A549 (cell line): ENCODE measurements at regions not wholly inside any gene's neighbourhood (a gene's known extent, or its start where the extent isn't known, plus 50 kb on each side); places are given as distances from the start of the nearest gene placed in this dataset.

Source experiments
- ATAC-seq, 2 experiments: fragments of 200-7000 bp in 1 of 2; fragments of >200 bp in 1 of 2; cut with Nextera tagmentation in 1 of 2; cut with Tn5 transposase in 1 of 2; 3 replicates each; pipeline versions ENCODE4 v1.8.0 to v1.9.1; 2018 to 2020; ENCODE audit warnings: mild to moderate bottlenecking in 1 of 2, moderate library complexity in 1 of 2
- CTCF ChIA-PET: fragments of 300-600 bp; sonication (Branson Sonifier 250); formaldehyde crosslinking; extraction: SDS; loops from one replicate; lab custom pipeline; 2021; ENCODE audit warnings: antibody characterized with exemption, inconsistent platforms; lab: Yijun Ruan, JAX
- POLR2A ChIA-PET: fragments of 350-600 bp; formaldehyde crosslinking; extraction: SDS; loops from one replicate; lab custom pipeline; 2021; ENCODE audit warnings: antibody characterized with exemption, inconsistent platforms; lab: Yijun Ruan, JAX
- DNase-seq, 2 experiments: peaks; one replicate each; pipeline versions ENCODE4 v3.0.0 to v3.0.0-alpha.2; 2011 to 2016; ENCODE audit warnings: low read depth in 1 of 2, low spot score in 1 of 2
- FAIRE-seq: peaks from 2 replicates; lab custom pipeline; 2011; peaks lifted over from hg19 to GRCh38; lab: Jason Lieb, UNC
- H3K27ac ChIP-seq, 2 experiments: fragments of >200 bp; sonication (Bioruptor Twin); formaldehyde crosslinking; 3 replicates each; pipeline ENCODE4 v1.5.1; 2016 to 2017
- H3K4me1 ChIP-seq: fragments of >200 bp; sonication (Bioruptor Twin); formaldehyde crosslinking; 3 replicates; pipeline ENCODE4 v1.6.1; 2016
- H3K4me2 ChIP-seq: fragments of >200 bp; sonication (Bioruptor Twin); formaldehyde crosslinking; 3 replicates; pipeline ENCODE4 v1.6.1; 2016
- H3K4me3 ChIP-seq: fragments of >200 bp; sonication (Bioruptor Twin); formaldehyde crosslinking; 3 replicates; pipeline ENCODE4 v1.5.1; 2016
- H3K9me3 ChIP-seq: fragments of >200 bp; sonication (Bioruptor Twin); formaldehyde crosslinking; 3 replicates; pipeline ENCODE4 v1.6.1; 2016
- BCL3 ChIP-seq: fragments of >200 bp; sonication (Bioruptor Twin); formaldehyde crosslinking; IDR thresholded peaks from 3 replicates; pipeline ENCODE4 v1.6.1; 2016
- CBX8 ChIP-seq: fragments of 200-600 bp; sonication (generic); IDR thresholded peaks from 2 replicates; pipeline ENCODE4 v1.6.1; 2016
- CHD2 ChIP-seq: fragments of 150-350 bp; IDR thresholded peaks from 2 replicates; pipeline ENCODE4 v1.6.1; 2014; ENCODE audit warnings: low read length; ENCODE audit not compliant: partially characterized antibody
- CHD4 ChIP-seq: fragments of 200-600 bp; sonication (generic); IDR thresholded peaks from 2 replicates; pipeline ENCODE4 v1.6.1; 2016; ENCODE audit warnings: antibody characterized with exemption, mild to moderate bottlenecking, borderline replicate concordance
- FOSB ChIP-seq: fragments of 250-450 bp; sonication (Bioruptor Pico); IDR thresholded peaks from 2 replicates; pipeline ENCODE4 v1.5.0; 2020; ENCODE audit warnings: mild to moderate bottlenecking, moderate library complexity
- FOSL2 ChIP-seq, 2 experiments: fragments of 450-650 bp in 1 of 2; fragments of >200 bp in 1 of 2; sonication (Bioruptor Twin) in 1 of 2; formaldehyde crosslinking; IDR thresholded peaks; 2 replicates each; pipeline versions ENCODE4 v1.5.0 to v1.6.1; 2016 to 2020; ENCODE audit warnings: mild to moderate bottlenecking in 1 of 2, moderate library complexity in 1 of 2
- GATA3 ChIP-seq: IDR thresholded peaks from 2 replicates; pipeline ENCODE4 v1.6.1; 2012; ENCODE audit warnings: borderline replicate concordance
- HEYL ChIP-seq: fragments of 250-450 bp; sonication (Bioruptor Pico); IDR thresholded peaks from 2 replicates; pipeline ENCODE4 v1.8.0; 2021; ENCODE audit warnings: mild to moderate bottlenecking, moderate library complexity
- HMGXB4 ChIP-seq: fragments of 250-450 bp; sonication (Bioruptor Pico); IDR thresholded peaks from 2 replicates; pipeline ENCODE4 v1.5.0; 2021; ENCODE audit warnings: mild to moderate bottlenecking, moderate library complexity, borderline replicate concordance
- KDM1A ChIP-seq: fragments of 200-600 bp; sonication (generic); IDR thresholded peaks from 2 replicates; pipeline ENCODE4 v1.6.1; 2016; ENCODE audit warnings: low read depth, mild to moderate bottlenecking
- KDM5A ChIP-seq: fragments of 200-600 bp; sonication (generic); IDR thresholded peaks from 2 replicates; pipeline ENCODE4 v1.6.1; 2016; ENCODE audit warnings: antibody characterized with exemption, mild to moderate bottlenecking
- MAX ChIP-seq: IDR thresholded peaks from 2 replicates; pipeline ENCODE4 v1.6.1; 2012
- MAZ ChIP-seq: fragments of 150-350 bp; IDR thresholded peaks from 2 replicates; pipeline ENCODE4 v1.6.1; 2014; ENCODE audit warnings: antibody characterized with exemption, low read depth, low read length, borderline replicate concordance
- MYC ChIP-seq: IDR thresholded peaks from 2 replicates; pipeline ENCODE4 v1.6.1; 2012; ENCODE audit warnings: mild to moderate bottlenecking, inconsistent platforms, low read length, improper control_type of control experiment, borderline replicate concordance
- NFE2L2 ChIP-seq: fragments of 150-350 bp; conservative IDR thresholded peaks from 2 replicates; pipeline ENCODE4 v1.6.1; 2014; ENCODE audit warnings: low read length
- NR3C1 ChIP-seq: fragments of >200 bp; sonication (Bioruptor Twin); formaldehyde crosslinking; IDR thresholded peaks from 3 replicates; pipeline ENCODE4 v1.6.1; 2017
- PHF8 ChIP-seq: fragments of 200-600 bp; sonication (generic); IDR thresholded peaks from 2 replicates; pipeline ENCODE4 v1.6.1; 2016; ENCODE audit warnings: low read depth, mild to moderate bottlenecking, antibody characterized with exemption, moderate library complexity, borderline replicate concordance
- POLR2AphosphoS2 ChIP-seq: conservative IDR thresholded peaks from 2 replicates; pipeline ENCODE4 v1.6.1; 2012; ENCODE audit warnings: low read length, improper control_type of control experiment, inconsistent platforms
- RFX5 ChIP-seq: fragments of 450-650 bp; IDR thresholded peaks from 2 replicates; pipeline ENCODE4 v1.7.1; 2014; ENCODE audit warnings: antibody characterized with exemption, mild to moderate bottlenecking, moderate library complexity
- SREBF2 ChIP-seq: fragments of 450-650 bp; IDR thresholded peaks from 2 replicates; pipeline ENCODE4 v1.6.1; 2014; ENCODE audit warnings: mild to moderate bottlenecking, moderate library complexity
- TP53 ChIP-seq: fragments of 250-450 bp; sonication (Bioruptor Pico); IDR thresholded peaks from 2 replicates; pipeline ENCODE4 v1.5.0; 2021; ENCODE audit warnings: mild to moderate bottlenecking, moderate library complexity
- WGBS: methylation state at CpG from one replicate; pipeline ENCODE4 v1.1.6; 2017; ENCODE audit errors: missing lambda C conversion rate; 5-methylcytosine and 5-hydroxymethylcytosine counted together

- FAIRE-seq (no peak), ATAC-seq (no peak), DNase-seq (no peak)
- ChIA-PET POLR2A (no interaction called here), CTCF (no interaction called here)
- Histone ChIP-seq H3K9me3 (no peaks in the 10 kb centered on the region), H3K4me1 (no peaks in the 10 kb centered on the region), H3K4me2 (no peak overlapping the region), H3K4me3 (no peak overlapping the region), H3K27ac (no peak overlapping the region)
- TF ChIP-seq MAZ (no peak), SREBF2 (no peak), HMGXB4 (CRISPR knock-in tag) (no peak), HEYL (CRISPR knock-in tag) (no peak), PHF8 (no peak), NR3C1 (no peak), RFX5 (no peak), CHD4 (no peak), FOSB (CRISPR knock-in tag) (no peak), GATA3 (no peak), NFE2L2 (no peak), MAX (no peak)
- 81% methylated on average over 1 of the region's 1 CpG for WGBS
Observed at GRCh38 chrX:51834076-51834475, 59.3 kb upstream of the MAGED1 start.

GRCh38 chrX:51836823-51837222, 56.6 kb upstream of the MAGED1 start:
- POLR2A ChIA-PET = no interaction called here
- Histone ChIP-seq H3K4me1 (no peaks in the 10 kb centered on the region), H3K4me3 (no peak overlapping the region), H3K27ac (no peak overlapping the region), H3K4me2 (no peak overlapping the region), H3K9me3 (no peaks in the 10 kb centered on the region)
- DNase-seq (no peak), FAIRE-seq (no peak), ATAC-seq (no peak)
- 93% methylated on average over 5 of the region's 5 CpGs for WGBS
- CTCF ChIA-PET = no interaction called here
- TF ChIP-seq TP53 = no peak
- TF ChIP-seq MYC = no peak
- TF ChIP-seq CBX8 = no peak
- no peak for TF ChIP-seq CHD2
- no peak for TF ChIP-seq BCL3

- Histone ChIP-seq H3K4me3 (no peak overlapping the region), H3K27ac (no peak overlapping the region), H3K4me1 (no peaks in the 10 kb centered on the region), H3K4me2 (no peak overlapping the region), H3K9me3 (no peaks in the 10 kb centered on the region)
- 81% methylated on average over 3 of the region's 3 CpGs for WGBS
- TF ChIP-seq FOSL2 (IDR thresholded peaks at IDR 0.05) (no peak), FOSL2 (CRISPR knock-in tag; IDR thresholded peaks at IDR 0.05) (no peak), KDM1A (no peak), RFX5 (no peak), POLR2AphosphoS2 (no peak), KDM5A (no peak), CHD4 (no peak)
- peak; percentile 46 for FAIRE-seq
- POLR2A ChIA-PET = no interaction called here
- no peak for DNase-seq
- CTCF ChIA-PET = no interaction called here
- ATAC-seq = no peak
Observed at GRCh38 chrX:51837451-51837850, 56.0 kb upstream of the MAGED1 start.
